NCI-H1092 treated with DMSO at 0.1 percent for 48 hours (cell line): ENCODE measurements at regions not wholly inside any gene's neighbourhood (a gene's known extent, or its start where the extent isn't known, plus 50 kb on each side); places are given as distances from the start of the nearest gene placed in this dataset.
"Not testable (repeated sequence)": the region's sequence is repeated elsewhere in the genome, so short reads cannot be mapped to it uniquely, and the experiment has no call there.

Experiments used
- DNase-seq: peaks from one replicate; lab custom pipeline; 2025; lab: John Stamatoyannopoulos, UW

- DNase-seq = no peak
Measured at GRCh38 chr17:71202449-71202848, 918.4 kb upstream of the SOX9 start.

- DNase-seq = no peak
Measured at GRCh38 chr17:71203953-71204352, 916.9 kb upstream of the SOX9 start.

GRCh38 chr17:71205951-71206350 is 914.9 kb upstream of the SOX9 start:
- DNase-seq = not testable (repeated sequence)

GRCh38 chr17:71208111-71208704 is 912.6 kb upstream of the SOX9 start:
- DNase-seq = no peak

GRCh38 chr17:71213936-71214335 is 906.9 kb upstream of the SOX9 start:
- DNase-seq = no peak

- DNase-seq = no peak
Measured at GRCh38 chr17:71217769-71218168, 903.1 kb upstream of the SOX9 start.

DNA sequence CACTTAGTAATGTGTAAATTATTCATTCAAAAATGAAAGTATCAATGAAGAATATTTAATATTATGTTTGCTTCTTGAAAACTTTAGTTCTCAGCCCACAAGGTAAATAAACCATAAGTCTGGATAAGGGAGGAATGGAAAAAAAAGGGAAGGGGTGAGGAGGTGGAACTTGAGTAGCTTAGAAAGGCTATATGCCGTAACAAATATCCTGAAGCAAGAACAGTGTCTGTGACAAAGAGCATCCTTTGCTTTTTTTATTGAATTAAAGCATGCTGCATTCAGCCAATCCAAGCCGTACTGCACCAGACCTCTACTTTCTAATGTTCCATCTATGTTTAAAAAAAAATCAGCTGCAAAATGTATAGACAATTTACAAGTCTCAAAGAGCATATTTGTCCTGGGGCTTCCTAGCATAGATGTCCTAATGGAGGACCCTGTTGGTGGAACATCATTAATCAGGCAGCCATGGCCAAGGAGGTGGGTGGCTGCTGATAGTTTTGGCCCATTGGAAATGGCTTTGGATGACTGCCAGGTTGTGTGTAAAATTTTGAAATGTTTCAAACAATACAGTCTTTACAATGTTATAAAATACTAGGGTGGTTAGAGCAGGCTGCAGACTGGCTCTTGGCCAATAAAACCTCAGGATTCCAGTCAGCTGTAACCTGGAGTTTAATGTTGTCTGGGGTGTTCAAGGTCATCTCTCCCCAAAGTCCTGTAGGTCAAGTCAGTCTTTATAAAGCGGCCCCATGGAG is 895.8 kb upstream of the SOX9 start:
- peak; percentile 89 for DNase-seq

GRCh38 chr17:71227841-71228240 is 893.0 kb upstream of the SOX9 start:
- no peak for DNase-seq

DNA sequence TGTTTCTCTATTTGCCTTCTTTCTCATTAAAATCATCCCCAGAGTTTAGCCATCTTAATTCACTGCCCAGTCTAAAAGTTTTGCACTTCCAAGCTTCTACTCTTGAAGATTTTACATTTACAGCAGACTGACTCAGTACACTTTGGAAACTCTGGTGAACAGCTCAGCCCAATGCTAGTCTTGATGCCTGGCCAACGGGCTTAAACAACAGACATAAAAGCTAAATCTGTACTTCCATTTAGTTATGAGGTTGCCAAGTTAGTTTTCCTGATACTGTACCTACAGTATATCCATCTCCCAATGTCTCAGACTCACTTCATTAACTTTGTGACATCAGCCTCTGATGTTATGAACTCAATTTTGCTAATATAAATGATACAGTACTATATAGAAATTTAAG is 891.8 kb upstream of the SOX9 start:
- DNase-seq = no peak

GRCh38 chr17:71232801-71233559 is 887.8 kb upstream of the SOX9 start:
- no peak for DNase-seq

DNA sequence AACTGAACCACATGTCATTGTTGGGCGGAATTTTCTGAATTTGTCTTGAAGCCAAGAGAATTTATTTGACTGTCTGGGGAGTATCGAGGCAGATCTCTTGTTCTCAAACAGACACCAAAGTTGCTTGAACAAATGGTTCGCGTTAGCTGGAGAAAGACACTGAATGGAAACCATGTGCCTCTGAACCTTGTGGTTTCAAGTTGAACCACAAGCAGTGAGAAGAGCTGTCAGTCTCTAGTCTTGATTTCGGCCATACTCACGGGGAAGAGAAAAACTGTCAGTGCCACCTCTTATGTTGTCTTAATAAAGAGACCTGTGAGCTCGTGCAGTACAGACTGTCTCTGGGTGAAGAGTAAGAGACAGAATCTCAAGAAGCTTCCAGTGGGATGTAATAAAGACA is 886.5 kb upstream of the SOX9 start:
- DNase-seq = no peak

DNA sequence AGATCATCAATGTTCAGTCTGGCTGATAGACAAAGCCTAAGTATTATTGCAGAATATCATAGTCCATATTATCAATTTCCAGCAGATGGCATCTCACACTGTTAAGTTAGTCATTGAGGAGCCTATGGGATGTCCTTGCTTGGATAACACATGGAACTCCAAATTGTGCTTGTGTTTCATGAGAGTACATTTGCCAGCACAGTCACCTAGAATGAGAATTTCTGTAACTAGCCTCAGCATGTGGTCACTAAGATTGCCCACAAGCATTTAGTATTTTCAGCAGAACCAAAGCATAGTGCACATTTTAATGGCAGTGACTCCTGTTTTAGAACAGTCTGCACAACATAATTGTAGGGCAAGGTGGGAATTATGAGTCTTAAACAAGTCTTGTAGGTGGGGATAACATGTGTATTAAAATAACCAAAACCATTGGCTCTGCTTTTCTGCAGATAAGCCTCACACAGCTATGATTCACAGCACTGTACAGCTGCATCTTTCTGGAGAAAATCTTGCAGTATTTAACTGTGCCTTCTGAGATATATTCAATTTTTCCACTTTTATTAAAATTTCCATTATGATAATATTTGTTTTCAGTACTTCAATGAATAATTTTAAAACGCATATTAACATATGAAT is 882.8 kb upstream of the SOX9 start:
- peak; percentile 83 for DNase-seq

GRCh38 chr17:71247441-71248015 is 873.3 kb upstream of the SOX9 start:
- no peak for DNase-seq

DNA sequence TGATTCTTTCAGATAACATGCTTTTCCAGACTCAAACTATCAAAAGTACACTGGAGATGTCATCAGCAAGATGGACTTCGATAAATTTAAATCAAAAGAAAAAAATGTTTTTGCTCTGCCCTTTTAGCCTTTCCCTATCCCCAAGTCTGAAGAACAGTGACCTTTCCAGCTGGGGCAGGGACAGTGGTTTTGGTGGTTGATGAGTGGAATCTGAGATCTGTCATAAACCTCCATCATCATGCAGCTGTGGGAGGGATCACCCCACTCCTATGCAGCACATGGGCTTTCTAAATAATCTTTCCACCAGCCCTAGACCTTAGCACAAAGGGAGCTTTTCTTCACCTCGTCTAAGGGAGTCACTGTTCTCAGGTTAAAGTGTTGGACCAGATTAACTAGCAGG is 869.5 kb upstream of the SOX9 start:
- DNase-seq = no peak

DNA sequence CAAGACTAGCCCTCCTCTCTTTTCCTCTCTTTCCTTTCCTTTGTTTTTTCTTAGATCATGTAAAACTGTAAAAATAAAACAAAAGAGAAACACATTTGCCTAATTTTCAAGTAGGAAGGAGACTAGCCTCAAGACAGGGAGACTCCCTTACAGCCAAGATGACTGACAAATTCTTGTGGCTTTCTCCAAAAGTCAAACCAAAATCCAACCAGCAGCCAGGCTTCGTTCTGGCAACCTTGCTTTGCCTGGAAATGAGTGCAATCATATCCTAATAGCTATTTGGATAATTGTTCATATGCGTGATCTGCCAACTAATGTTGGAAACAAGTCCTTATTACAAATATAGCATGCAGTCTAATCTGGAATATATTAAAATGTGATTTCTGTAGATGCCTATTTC is 868.9 kb upstream of the SOX9 start:
- no peak for DNase-seq

- no peak for DNase-seq
Measured at GRCh38 chr17:71252436-71252835, 868.4 kb upstream of the SOX9 start.

DNA sequence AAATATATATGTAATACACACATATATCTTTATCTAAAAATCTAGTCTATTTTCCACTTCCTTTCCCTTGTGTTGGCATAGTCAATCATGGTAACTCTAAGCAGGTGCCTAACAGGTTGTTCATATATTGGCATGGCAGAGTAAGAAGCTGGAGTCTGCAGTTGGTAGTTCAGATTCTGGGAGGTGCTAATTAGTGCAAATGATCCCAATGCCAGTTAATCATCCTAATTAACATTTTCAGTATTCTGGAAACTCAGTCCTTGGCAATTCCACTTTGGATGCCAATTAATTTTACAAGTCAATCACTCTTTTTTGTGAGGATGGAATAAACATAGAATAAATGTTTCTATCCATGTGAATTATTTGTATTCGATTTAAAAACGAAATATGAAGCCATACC is 863.7 kb upstream of the SOX9 start:
- no peak for DNase-seq

GRCh38 chr17:71260366-71260940 is 860.4 kb upstream of the SOX9 start:
- peak; percentile 4 for DNase-seq

DNA sequence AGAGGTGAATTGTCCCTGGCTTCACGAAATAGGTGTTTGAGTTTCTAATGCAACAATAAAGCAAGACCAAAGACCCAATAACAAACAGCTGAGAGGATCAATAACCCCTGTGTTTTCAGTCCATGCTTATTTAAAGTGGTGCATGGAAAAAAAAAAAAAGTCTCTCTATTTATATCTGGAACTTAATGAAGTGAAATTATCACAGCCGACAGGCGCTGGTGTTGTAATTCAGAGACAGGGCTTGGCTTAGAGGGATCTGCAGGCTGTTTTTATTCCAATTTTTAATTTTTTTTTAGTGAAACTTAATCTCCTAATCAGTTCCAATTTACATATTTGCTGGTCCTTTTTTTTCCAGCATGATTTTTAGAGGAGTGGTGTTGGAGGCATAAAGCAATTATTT is 858.2 kb upstream of the SOX9 start:
- DNase-seq = no peak

GRCh38 chr17:71267668-71268067 is 853.2 kb upstream of the SOX9 start:
- no peak for DNase-seq

DNA sequence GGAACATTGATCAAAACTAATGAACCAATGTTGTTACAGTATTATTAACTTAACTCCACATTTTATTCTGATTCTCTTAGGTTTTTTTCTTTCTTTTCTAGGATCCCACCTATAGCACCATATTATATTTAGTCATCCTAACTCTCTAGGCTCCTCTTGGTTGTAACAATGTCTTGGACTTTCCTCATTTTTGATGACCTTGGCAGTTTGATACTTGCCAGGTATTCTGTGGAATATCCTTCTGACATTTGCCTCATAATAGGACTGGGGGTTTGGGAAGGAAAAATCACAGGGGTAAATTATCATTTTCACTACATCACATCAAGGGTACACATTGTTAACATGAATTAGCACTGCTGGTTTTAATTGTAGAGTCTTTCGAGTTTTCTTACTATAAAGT is 851.6 kb upstream of the SOX9 start:
- DNase-seq = no peak

DNA sequence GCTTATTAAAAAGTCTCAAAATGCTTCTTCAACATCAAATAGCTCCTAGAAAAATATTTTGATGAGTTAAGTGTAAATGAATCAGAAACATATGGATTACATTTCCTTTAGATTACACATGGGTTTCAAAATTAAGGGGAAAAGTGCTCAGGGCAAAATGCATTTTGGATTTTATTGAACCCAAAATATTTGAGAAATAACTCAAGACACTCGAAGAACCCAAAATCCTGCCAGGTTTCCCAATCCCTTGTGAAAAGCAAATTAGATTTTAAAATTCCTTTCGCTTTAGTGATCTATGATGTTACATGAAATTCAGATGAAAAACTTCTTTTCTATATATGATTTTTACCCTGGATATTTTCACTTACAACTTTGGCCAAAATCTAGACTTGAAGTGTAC is 847.4 kb upstream of the SOX9 start:
- DNase-seq = no peak
